ENCODE measurements at regions not wholly inside any gene's neighbourhood (a gene's known extent, or its start where the extent isn't known, plus 50 kb on each side); places are given as distances from the start of the nearest gene placed in this dataset.

DNA sequence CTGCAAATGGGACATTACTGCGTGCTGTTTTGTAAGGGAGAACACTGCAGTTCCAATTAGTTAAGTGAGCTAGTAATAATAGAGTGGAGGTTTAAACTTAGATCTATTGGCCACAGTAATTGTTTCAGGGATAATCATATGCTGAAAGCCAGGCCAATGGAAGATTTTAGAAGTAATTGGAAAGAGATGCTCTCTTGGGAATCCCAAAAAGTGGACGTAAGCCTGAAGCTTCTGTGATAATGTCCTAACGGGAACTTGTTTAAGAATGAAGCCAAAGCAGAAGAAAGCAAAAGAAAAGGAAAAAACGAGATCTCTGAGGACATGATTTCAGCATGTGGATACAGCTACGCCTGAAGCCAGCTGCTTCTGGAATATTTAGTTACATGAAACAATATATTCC lies 594.6 kb downstream of the SLC4A3 start:
- Histone ChIP-seq H3K36me3 (no peaks in the 10 kb centered on the region), H3K4me1 (ENCODE audit: low read depth) (no peaks in the 10 kb centered on the region), H3K4me3 (no peak overlapping the region), H3K27me3 (no peaks in the 10 kb centered on the region), H3K27ac (no peak overlapping the region), H3K9me3 (ENCODE audit: low read depth) (no peaks in the 10 kb centered on the region)
- TF ChIP-seq, protein P1, sequence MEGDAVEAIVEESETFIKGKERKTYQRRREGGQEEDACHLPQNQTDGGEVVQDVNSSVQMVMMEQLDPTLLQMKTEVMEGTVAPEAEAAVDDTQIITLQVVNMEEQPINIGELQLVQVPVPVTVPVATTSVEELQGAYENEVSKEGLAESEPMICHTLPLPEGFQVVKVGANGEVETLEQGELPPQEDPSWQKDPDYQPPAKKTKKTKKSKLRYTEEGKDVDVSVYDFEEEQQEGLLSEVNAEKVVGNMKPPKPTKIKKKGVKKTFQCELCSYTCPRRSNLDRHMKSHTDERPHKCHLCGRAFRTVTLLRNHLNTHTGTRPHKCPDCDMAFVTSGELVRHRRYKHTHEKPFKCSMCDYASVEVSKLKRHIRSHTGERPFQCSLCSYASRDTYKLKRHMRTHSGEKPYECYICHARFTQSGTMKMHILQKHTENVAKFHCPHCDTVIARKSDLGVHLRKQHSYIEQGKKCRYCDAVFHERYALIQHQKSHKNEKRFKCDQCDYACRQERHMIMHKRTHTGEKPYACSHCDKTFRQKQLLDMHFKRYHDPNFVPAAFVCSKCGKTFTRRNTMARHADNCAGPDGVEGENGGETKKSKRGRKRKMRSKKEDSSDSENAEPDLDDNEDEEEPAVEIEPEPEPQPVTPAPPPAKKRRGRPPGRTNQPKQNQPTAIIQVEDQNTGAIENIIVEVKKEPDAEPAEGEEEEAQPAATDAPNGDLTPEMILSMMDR (IDR thresholded peaks at IDR 0.05; ENCODE audit: low read depth, low read length): no peak
- no peak for DNase-seq (ENCODE audit: low read depth in 1 of 2, low spot score in 1 of 2)

- DNase-seq (ENCODE audit: low read depth in 1 of 2, low spot score in 1 of 2): peak in 1 of 2 donors; percentile 38
- Histone ChIP-seq H3K27me3 (no peaks in the 10 kb centered on the region), H3K4me1 (ENCODE audit: low read depth) (no peaks in the 10 kb centered on the region), H3K27ac (no peak overlapping the region), H3K4me3 (no peak overlapping the region), H3K9me3 (ENCODE audit: low read depth) (no peaks in the 10 kb centered on the region), H3K36me3 (no peaks in the 10 kb centered on the region)
- TF ChIP-seq, protein P1 (IDR thresholded peaks at IDR 0.05; ENCODE audit: low read depth, low read length): no peak
Observed at GRCh38 chr2:220224691-220225543, 597.5 kb downstream of the SLC4A3 start.

- Histone ChIP-seq H3K4me1 (ENCODE audit: low read depth) (no peaks in the 10 kb centered on the region), H3K36me3 (no peaks in the 10 kb centered on the region), H3K9me3 (ENCODE audit: low read depth) (no peaks in the 10 kb centered on the region), H3K4me3 (no peak overlapping the region), H3K27ac (no peak overlapping the region), H3K27me3 (no peaks in the 10 kb centered on the region)
- no peak for DNase-seq (ENCODE audit: low read depth in 1 of 2, low spot score in 1 of 2)
- TF ChIP-seq, protein P1 (IDR thresholded peaks at IDR 0.05; ENCODE audit: low read depth, low read length): no peak
Observed at GRCh38 chr2:220226076-220226475, 598.6 kb downstream of the SLC4A3 start.

DNA sequence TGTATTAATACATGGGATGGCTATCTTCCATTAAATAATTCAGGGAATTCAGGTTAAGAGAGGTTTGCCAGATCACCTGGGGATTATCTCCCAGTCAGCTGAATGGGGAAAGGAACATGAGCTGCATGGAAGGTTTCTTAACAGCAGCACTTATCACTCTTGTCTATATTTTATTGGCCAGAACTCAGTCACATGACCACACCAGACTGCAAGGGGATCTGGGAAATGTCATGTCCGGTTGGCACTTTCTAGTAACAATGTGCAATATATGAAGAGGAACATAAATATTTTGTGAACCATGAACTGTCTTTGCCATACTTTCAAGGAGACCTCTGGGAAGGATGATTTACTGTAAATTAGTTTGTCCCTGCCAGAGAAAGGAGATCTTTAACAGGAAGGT lies 599.1 kb downstream of the SLC4A3 start:
- no peaks in the 10 kb centered on the region for H3K4me1 ChIP-seq (ENCODE audit: low read depth)
- no peaks in the 10 kb centered on the region for H3K9me3 ChIP-seq (ENCODE audit: low read depth)
- DNase-seq (ENCODE audit: low read depth in 1 of 2, low spot score in 1 of 2): no peak
- TF ChIP-seq, protein P1 (IDR thresholded peaks at IDR 0.05; ENCODE audit: low read depth, low read length): no peak
- no peaks in the 10 kb centered on the region for H3K36me3 ChIP-seq
- H3K27ac ChIP-seq: no peak overlapping the region
- H3K27me3 ChIP-seq: no peaks in the 10 kb centered on the region
- no peak overlapping the region for H3K4me3 ChIP-seq

GRCh38 chr2:220227266-220227920 lies 600.0 kb downstream of the SLC4A3 start:
- Histone ChIP-seq H3K4me3 (no peak overlapping the region), H3K36me3 (no peaks in the 10 kb centered on the region), H3K9me3 (ENCODE audit: low read depth) (no peaks in the 10 kb centered on the region), H3K27me3 (no peaks in the 10 kb centered on the region), H3K27ac (no peak overlapping the region), H3K4me1 (ENCODE audit: low read depth) (no peaks in the 10 kb centered on the region)
- DNase-seq (ENCODE audit: low read depth in 1 of 2, low spot score in 1 of 2): peak in 1 of 2 donors; percentile 21
- TF ChIP-seq, protein P1 (IDR thresholded peaks at IDR 0.05; ENCODE audit: low read depth, low read length): no peak

Measured in cardiac muscle cell (in vitro differentiated cells and primary cell).